RWPE2 (cell line): ENCODE measurements at regions not wholly inside any gene's neighbourhood (a gene's known extent, or its start where the extent isn't known, plus 50 kb on each side); places are given as distances from the start of the nearest gene placed in this dataset.

Experiments used
- ATAC-seq: fragments of 200-7000 bp; cut with Tn5 transposase; 3 replicates; pipeline ENCODE4 v1.9.1; 2021; ENCODE audit warnings: low read depth
- DNase-seq: peaks from one replicate; pipeline ENCODE4 v3.0.0-alpha.2; 2020; ENCODE audit warnings: low spot score
- H3K27ac ChIP-seq: fragments of 450-650 bp; 2 replicates; pipeline ENCODE4 v1.5.1; 2017; ENCODE audit warnings: mild to moderate bottlenecking; ENCODE audit not compliant: poor library complexity, severe bottlenecking
- H3K27me3 ChIP-seq: fragments of 250-450 bp; sonication (Bioruptor Pico); 2 replicates; pipeline ENCODE4 v1.5.1; 2021; ENCODE audit warnings: mild to moderate bottlenecking, moderate library complexity; ENCODE audit not compliant: insufficient read depth, poor library complexity, severe bottlenecking
- H3K36me3 ChIP-seq: fragments of 250-450 bp; sonication (Bioruptor Pico); 2 replicates; pipeline ENCODE4 v1.5.1; 2020; ENCODE audit warnings: low read depth, mild to moderate bottlenecking, moderate library complexity
- H3K4me1 ChIP-seq: fragments of 250-450 bp; sonication (Bioruptor Pico); 2 replicates; pipeline ENCODE4 v1.5.1; 2021; ENCODE audit warnings: mild to moderate bottlenecking, moderate library complexity; ENCODE audit not compliant: insufficient read depth, poor library complexity, severe bottlenecking
- H3K4me3 ChIP-seq: fragments of 250-450 bp; sonication (Bioruptor Pico); 2 replicates; pipeline ENCODE4 v1.5.1; 2021; ENCODE audit warnings: mild to moderate bottlenecking, moderate library complexity; ENCODE audit not compliant: severe bottlenecking
- H3K9me3 ChIP-seq: fragments of 250-450 bp; sonication (Bioruptor Pico); 2 replicates; pipeline ENCODE4 v1.5.1; 2021; ENCODE audit warnings: mild to moderate bottlenecking, moderate library complexity; ENCODE audit not compliant: severe bottlenecking
- CTCF ChIP-seq: fragments of 450-650 bp; IDR thresholded peaks from one replicate; pipeline ENCODE4 v1.5.1; 2017; ENCODE audit warnings: mild to moderate bottlenecking, moderate library complexity; ENCODE audit not compliant: poor library complexity, severe bottlenecking

GRCh38 chrX:148284056-148284455 is 216.4 kb upstream of the AFF2 start:
- no peak for TF ChIP-seq CTCF
- no peak for ATAC-seq

DNA sequence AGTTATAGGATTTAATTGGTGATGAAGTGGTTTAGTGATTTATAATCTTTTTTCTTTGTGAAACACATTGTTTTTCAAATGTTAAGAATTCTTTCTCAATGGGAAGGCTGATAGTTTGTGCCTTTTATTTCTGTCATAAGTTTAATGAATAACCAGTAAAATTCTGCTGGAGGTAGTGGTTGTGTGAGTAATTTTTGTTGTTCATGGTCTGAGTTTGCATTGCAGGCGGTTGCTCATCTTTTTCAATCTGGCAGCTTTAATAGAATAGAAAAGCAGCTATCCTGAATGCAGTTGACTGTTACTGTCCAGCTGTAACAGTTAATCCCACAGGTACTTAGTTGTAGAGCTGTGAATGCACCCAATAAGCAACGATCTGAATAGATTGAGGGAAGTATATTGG is 215.6 kb upstream of the AFF2 start:
- no peak for ATAC-seq
- Histone ChIP-seq H3K27me3 (no peaks in the 10 kb centered on the region), H3K36me3 (no peaks in the 10 kb centered on the region), H3K4me3 (no peak overlapping the region), H3K27ac (no peak overlapping the region), H3K9me3 (no peaks in the 10 kb centered on the region), H3K4me1 (no peaks in the 10 kb centered on the region)
- DNase-seq, result no peak
- TF ChIP-seq CTCF, result no peak

More at GRCh38 chrX:148284056-148284455, 216.4 kb upstream of the AFF2 start:
- H3K27ac ChIP-seq, result no peak overlapping the region
- no peaks in the 10 kb centered on the region for H3K9me3 ChIP-seq
- H3K4me3 ChIP-seq, result no peak overlapping the region
- no peaks in the 10 kb centered on the region for H3K27me3 ChIP-seq
- no peaks in the 10 kb centered on the region for H3K4me1 ChIP-seq
- DNase-seq, result no peak
- no peaks in the 10 kb centered on the region for H3K36me3 ChIP-seq

GRCh38 chrX:148288451-148288850 is 212.0 kb upstream of the AFF2 start:
- Histone ChIP-seq H3K36me3 (no peaks in the 10 kb centered on the region), H3K4me1 (no peaks in the 10 kb centered on the region), H3K9me3 (no peaks in the 10 kb centered on the region), H3K27me3 (no peaks in the 10 kb centered on the region), H3K4me3 (no peak overlapping the region), H3K27ac (no peak overlapping the region)
- DNase-seq (no peak), ATAC-seq (no peak)
- TF ChIP-seq CTCF, result no peak

DNA sequence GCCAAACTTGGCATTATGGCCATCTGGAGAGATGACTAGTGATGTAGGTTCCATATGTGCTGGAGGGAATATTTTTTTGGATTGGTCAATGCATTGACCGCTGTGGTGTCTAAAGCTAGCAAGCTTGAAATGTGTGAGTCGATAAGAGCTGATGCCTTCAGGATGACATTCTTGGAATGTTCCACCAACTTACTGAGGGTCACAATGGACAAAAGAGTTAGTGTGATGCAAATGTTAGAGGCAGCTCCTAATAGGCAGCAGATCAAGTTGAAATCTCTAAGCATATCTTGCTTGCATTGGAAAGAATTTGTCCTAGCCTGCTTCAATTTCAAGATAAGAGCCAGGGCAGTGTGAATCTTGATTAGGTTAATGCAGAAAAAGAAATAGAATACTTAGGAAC is 210.4 kb upstream of the AFF2 start:
- Histone ChIP-seq H3K36me3 (no peaks in the 10 kb centered on the region), H3K4me3 (no peak overlapping the region), H3K27ac (no peak overlapping the region), H3K4me1 (no peaks in the 10 kb centered on the region), H3K9me3 (no peaks in the 10 kb centered on the region), H3K27me3 (no peaks in the 10 kb centered on the region)
- no peak for ATAC-seq
- TF ChIP-seq CTCF, result no peak
- no peak for DNase-seq

- Histone ChIP-seq H3K27ac (no peak overlapping the region), H3K27me3 (no peaks in the 10 kb centered on the region), H3K4me1 (no peaks in the 10 kb centered on the region), H3K36me3 (no peaks in the 10 kb centered on the region), H3K9me3 (no peaks in the 10 kb centered on the region), H3K4me3 (no peak overlapping the region)
- no peak for ATAC-seq
- DNase-seq, result no peak
- TF ChIP-seq CTCF, result no peak
These were observed 209.5 kb upstream of the AFF2 start for GRCh38 chrX:148290931-148291330.
